PC-3 (cell line): ENCODE measurements at regions not wholly inside any gene's neighbourhood (a gene's known extent, or its start where the extent isn't known, plus 50 kb on each side); places are given as distances from the start of the nearest gene placed in this dataset.

ENCODE experiments used
- ATAC-seq: fragments of 200-7000 bp; cut with Tn5 transposase; 2 replicates; pipeline ENCODE4 v1.9.1; 2020; ENCODE audit warnings: mild to moderate bottlenecking, moderate library complexity
- BruUV-seq: library from RNA; stranded (reverse); fragments of 400-500 nt; replicated peaks from 2 replicates; lab custom pipeline; 2021; lab: Mats Ljungman, UMichigan
- CTCF ChIA-PET: fragments of 300-600 bp; sonication (Branson Sonifier 250); formaldehyde crosslinking; loops from one replicate; lab custom pipeline; 2022; ENCODE audit warnings: antibody characterized with exemption; lab: Charles Lee
- POLR2A ChIA-PET: fragments of 300-600 bp; sonication (Branson Sonifier 250); formaldehyde crosslinking; loops from one replicate; lab custom pipeline; 2022; ENCODE audit warnings: antibody characterized with exemption; ENCODE audit not compliant: unreplicated experiment; lab: Charles Lee
- DNase-seq: peaks from one replicate; pipeline ENCODE4 v3.0.0-alpha.2; 2015
- H2AFZ ChIP-seq: fragments of 300-600 bp; sonication (generic); 2 replicates; pipeline ENCODE4 v1.6.0; 2016; ENCODE audit warnings: antibody characterized with exemption, low read length
- H3F3A ChIP-seq: fragments of 300-600 bp; sonication (generic); one replicate; pipeline ENCODE4 v1.6.0; 2017; ENCODE audit warnings: antibody characterized with exemption, low read length, control low read depth, mild to moderate bottlenecking; ENCODE audit not compliant: unreplicated experiment
- H3K27ac ChIP-seq: fragments of 300-600 bp; sonication (generic); 2 replicates; pipeline ENCODE4 v1.5.1; 2016; ENCODE audit warnings: mild to moderate bottlenecking, low read length
- H3K27me3 ChIP-seq: fragments of 300-600 bp; sonication (generic); 2 replicates; pipeline ENCODE4 v1.6.1; 2016; ENCODE audit warnings: low read length, mixed read lengths
- H3K36me3 ChIP-seq: fragments of 300-600 bp; sonication (generic); 2 replicates; pipeline ENCODE4 v1.6.1; 2016; ENCODE audit warnings: low read depth, mixed run types, low read length, mixed read lengths
- H3K4me1 ChIP-seq: fragments of 300-600 bp; sonication (generic); 2 replicates; pipeline ENCODE4 v1.5.1; 2016; ENCODE audit warnings: low read length; ENCODE audit not compliant: insufficient read depth
- H3K4me2 ChIP-seq: fragments of 300-600 bp; sonication (generic); 2 replicates; pipeline ENCODE4 v1.6.0; 2016; ENCODE audit warnings: low read length
- H3K4me3 ChIP-seq: fragments of 300-600 bp; sonication (generic); 2 replicates; pipeline ENCODE4 v1.5.1; 2016; ENCODE audit warnings: mild to moderate bottlenecking, low read length, mixed read lengths
- H3K79me2 ChIP-seq: fragments of 300-600 bp; sonication (generic); 2 replicates; pipeline ENCODE4 v1.6.1; 2017; ENCODE audit warnings: low read length, mixed read lengths
- H3K9ac ChIP-seq: fragments of 300-600 bp; sonication (generic); 2 replicates; pipeline ENCODE4 v1.6.0; 2016; ENCODE audit warnings: mild to moderate bottlenecking, low read length
- H3K9me2 ChIP-seq: fragments of 300-600 bp; sonication (generic); replicated peaks from 2 replicates; pipeline ENCODE4 v1.6.1; 2016; ENCODE audit warnings: mixed run types, low read length, mixed read lengths
- H3K9me3 ChIP-seq: fragments of 300-600 bp; sonication (generic); 2 replicates; pipeline ENCODE4 v1.6.1; 2016; ENCODE audit warnings: low read length, mixed read lengths
- H4K20me1 ChIP-seq: fragments of 300-600 bp; sonication (generic); 2 replicates; pipeline ENCODE4 v1.6.1; 2016; ENCODE audit warnings: low read length, mixed read lengths
- CTCF ChIP-seq: fragments of 300-600 bp; sonication (generic); conservative IDR thresholded peaks from 2 replicates; pipeline ENCODE4 v1.5.1; 2017; ENCODE audit warnings: antibody characterized with exemption, low read depth, mild to moderate bottlenecking, low read length
- EZH2 ChIP-seq: fragments of 300-600 bp; sonication (generic); IDR thresholded peaks from one replicate; pipeline ENCODE4 v1.6.1; 2017; ENCODE audit warnings: antibody characterized with exemption, mild to moderate bottlenecking, low read length; ENCODE audit not compliant: unreplicated experiment
- EZH2phosphoT487 ChIP-seq: fragments of 300-600 bp; sonication (generic); IDR thresholded peaks from 2 replicates; pipeline ENCODE4 v1.6.1; 2018; ENCODE audit warnings: mild to moderate bottlenecking, antibody characterized with exemption, low read length, borderline replicate concordance
- intact Hi-C: fragments of 100-400 bp; cut with micrococcal nuclease; formaldehyde crosslinking; loops from 2 replicates; pipeline ENCODE4 v1.9.0; 2023

GRCh38 chr6:45822873-45823272 is 192.8 kb downstream of the CLIC5 start:
- Histone ChIP-seq H3K36me3 (no peaks in the 10 kb centered on the region), H3F3A (no peaks in the 10 kb centered on the region), H2AFZ (no peak overlapping the region), H3K9ac (no peak overlapping the region), H3K4me2 (no peak overlapping the region), H3K27ac (no peak overlapping the region), H3K4me1 (no peaks in the 10 kb centered on the region), H3K4me3 (no peak overlapping the region), H4K20me1 (no peaks in the 10 kb centered on the region), H3K79me2 (no peaks in the 10 kb centered on the region), H3K9me2 (no peaks in the 10 kb centered on the region), H3K27me3 (peaks cover 16% of the 10 kb centered on the region; the same call in 1 of the 2 replicates), H3K9me3 (no peaks in the 10 kb centered on the region)
- ChIA-PET POLR2A (no interaction called here), CTCF (no interaction called here)
- intact Hi-C loops = no loop called here
- TF ChIP-seq EZH2 (no peak), EZH2phosphoT487 (no peak), CTCF (no peak)
- no TSS peak for BruUV-seq
- ATAC-seq (no peak), DNase-seq (no peak)

GRCh38 chr6:45822246-45822812 is 193.3 kb downstream of the CLIC5 start:
- H4K20me1 ChIP-seq = no peaks in the 10 kb centered on the region
- no peak overlapping the region for H3K9ac ChIP-seq
- no peaks in the 10 kb centered on the region for H3K9me2 ChIP-seq
- ATAC-seq (no peak), DNase-seq (no peak)
- H3K36me3 ChIP-seq = no peaks in the 10 kb centered on the region
- H3F3A ChIP-seq = no peaks in the 10 kb centered on the region
- H3K27ac ChIP-seq = no peak overlapping the region
- H3K4me2 ChIP-seq = no peak overlapping the region
- intact Hi-C loops = no loop called here
- no peaks in the 10 kb centered on the region for H3K9me3 ChIP-seq
- no peaks in the 10 kb centered on the region for H3K79me2 ChIP-seq
- TF ChIP-seq EZH2phosphoT487 = no peak
- H3K4me3 ChIP-seq = no peak overlapping the region
- ChIA-PET POLR2A (no interaction called here), CTCF (no interaction called here)
- peaks cover 16% of the 10 kb centered on the region; the same call in 1 of the 2 replicates for H3K27me3 ChIP-seq
- BruUV-seq = no TSS peak
- no peaks in the 10 kb centered on the region for H3K4me1 ChIP-seq
- no peak overlapping the region for H2AFZ ChIP-seq

GRCh38 chr6:45818655-45819054 is 197.0 kb downstream of the CLIC5 start:
- Histone ChIP-seq H3K9me3 (no peaks in the 10 kb centered on the region), H3K4me2 (no peak overlapping the region), H2AFZ (no peak overlapping the region), H3K4me1 (no peaks in the 10 kb centered on the region), H3F3A (no peaks in the 10 kb centered on the region), H3K27me3 (peaks cover 5% of the 10 kb centered on the region; the same call in 1 of the 2 replicates), H4K20me1 (no peaks in the 10 kb centered on the region), H3K79me2 (no peaks in the 10 kb centered on the region), H3K36me3 (no peaks in the 10 kb centered on the region), H3K9me2 (no peaks in the 10 kb centered on the region), H3K9ac (no peak overlapping the region), H3K27ac (no peak overlapping the region), H3K4me3 (no peak overlapping the region)
- intact Hi-C loops = no loop called here
- no peak for DNase-seq
- TF ChIP-seq EZH2phosphoT487 = no peak
- no peak for TF ChIP-seq EZH2
- TF ChIP-seq CTCF = no peak
- BruUV-seq = no TSS peak
- no peak for ATAC-seq
- POLR2A ChIA-PET = no interaction called here
- CTCF ChIA-PET = no interaction called here
